Middle frontal gyrus (tissue), 1 donor: ENCODE measurements at regions not wholly inside any gene's neighbourhood (a gene's known extent, or its start where the extent isn't known, plus 50 kb on each side); places are given as distances from the start of the nearest gene placed in this dataset.

Source experiments
- DNase-seq: peaks from one replicate; pipeline ENCODE4 v3.0.0-alpha.2; 2015; ENCODE audit warnings: low spot score; ENCODE audit errors: extremely low spot score

DNA sequence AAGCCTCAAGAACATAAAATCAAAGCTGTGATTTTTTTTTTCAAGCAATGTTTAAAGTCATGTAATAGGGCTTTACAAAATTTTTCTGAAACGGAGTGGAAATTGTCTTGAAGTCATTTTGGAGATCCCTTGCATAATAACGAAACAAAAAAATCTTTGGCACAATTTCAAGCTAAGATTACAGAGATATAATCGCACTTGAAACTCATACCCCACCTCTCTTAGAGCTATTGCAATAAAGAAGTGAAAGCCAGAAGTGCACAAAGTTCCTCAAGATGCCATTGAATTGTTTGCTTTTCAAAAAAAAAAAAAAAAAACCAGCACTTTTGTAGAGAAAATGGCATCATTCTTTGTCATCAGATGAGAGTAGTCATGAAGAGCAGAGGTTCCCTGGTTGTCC, 152.3 kb downstream of the PAX3 start:
- DNase-seq, result no peak

DNA sequence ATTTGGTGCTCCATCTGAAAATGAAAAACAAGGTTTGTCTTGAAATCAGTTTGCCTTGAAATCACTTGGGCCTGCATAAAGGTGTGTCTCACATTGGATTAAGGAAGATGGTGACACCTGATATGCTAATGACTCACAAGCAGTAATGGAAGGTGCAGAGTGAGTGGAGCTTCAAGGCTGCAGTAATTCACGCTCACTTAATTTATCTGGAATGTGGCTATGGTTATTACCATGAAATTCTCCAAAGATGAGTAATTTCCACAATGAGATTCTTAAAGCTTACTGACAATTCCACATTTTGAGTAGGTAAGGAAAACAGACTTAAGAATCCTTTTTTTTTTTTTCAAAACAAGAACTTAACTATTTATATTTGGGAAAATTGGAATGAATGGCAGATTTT, 156.8 kb downstream of the PAX3 start:
- no peak for DNase-seq

DNA sequence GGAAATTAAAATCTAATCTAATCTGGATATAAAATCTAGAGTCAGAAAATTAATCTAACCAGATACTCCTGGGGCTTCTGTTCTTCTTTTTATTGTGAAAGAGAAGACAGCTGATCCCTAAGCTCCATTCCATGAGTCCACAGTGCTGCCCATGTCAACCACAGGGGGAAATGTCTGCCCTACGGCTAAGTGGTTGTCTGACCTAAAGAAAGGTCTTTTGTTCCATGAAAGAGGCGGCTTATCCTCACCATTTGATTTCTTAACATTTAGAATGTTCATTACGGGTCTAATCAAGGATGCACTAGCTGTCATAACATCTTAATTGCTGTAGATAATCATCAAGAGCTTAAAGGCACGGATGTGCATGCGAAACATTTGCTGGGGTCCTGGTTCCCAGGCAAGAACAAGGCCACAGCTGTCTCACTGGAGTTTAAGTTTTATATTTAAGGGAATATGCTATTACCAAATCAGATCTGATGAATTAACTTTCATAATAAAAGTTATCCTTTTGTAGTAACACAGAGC, 162.6 kb downstream of the PAX3 start:
- DNase-seq, result no peak

DNA sequence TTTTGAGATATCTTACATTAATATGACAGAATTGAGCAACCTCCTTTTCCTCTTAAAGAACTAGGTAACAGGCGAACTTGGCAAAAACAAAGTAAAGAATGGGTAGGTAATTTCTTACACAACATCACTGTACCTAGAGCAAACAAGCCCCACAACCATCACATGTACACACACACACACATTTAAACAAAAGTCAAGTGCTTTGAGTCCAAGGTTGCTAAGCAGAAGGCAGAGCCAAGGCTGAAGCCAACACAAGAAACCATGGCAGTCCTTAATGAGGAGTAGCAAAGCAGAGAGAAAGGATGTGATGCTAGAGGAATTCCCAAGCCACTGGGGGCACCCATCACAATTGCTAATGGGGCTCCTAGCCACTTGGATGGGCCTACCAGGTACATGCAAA, 164.1 kb downstream of the PAX3 start:
- no peak for DNase-seq

DNA sequence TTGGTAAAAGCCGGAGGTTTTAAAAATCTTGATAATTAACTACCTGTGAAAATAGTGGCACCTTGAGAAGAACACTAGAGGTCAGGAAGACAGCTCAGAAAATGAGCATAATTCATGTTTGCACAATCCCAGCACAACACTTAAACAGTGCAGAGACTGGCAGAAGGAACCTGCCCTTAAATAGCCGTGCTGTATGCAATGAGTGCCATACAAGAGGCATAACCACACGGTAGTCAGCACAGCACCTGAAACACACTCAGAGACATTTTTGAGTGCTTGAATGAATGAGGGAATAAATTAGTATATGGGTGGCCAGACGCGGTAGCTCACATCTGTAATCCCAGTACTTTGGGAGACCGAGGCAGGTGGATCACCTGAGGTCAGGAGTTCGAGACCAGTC, 164.9 kb downstream of the PAX3 start:
- no peak for DNase-seq

DNA sequence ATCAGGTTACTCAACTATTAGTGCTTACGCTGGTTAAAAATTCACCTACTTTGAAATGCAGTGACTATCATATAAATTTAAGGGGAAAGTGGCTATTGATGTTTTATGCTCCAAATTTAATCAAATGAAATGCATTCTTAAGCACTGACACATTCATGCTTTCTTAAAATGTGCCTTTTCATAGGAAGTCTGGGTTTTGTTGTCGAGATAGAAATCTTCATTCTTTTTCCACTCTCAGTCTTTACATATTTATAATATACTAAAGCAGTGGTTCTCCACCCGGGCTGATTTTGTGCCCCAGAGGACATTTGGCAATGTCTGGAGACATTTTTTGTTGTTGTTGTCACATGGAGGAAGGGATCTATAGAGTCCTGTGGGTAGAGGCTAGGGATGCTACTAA, 167.9 kb downstream of the PAX3 start:
- no peak for DNase-seq

DNA sequence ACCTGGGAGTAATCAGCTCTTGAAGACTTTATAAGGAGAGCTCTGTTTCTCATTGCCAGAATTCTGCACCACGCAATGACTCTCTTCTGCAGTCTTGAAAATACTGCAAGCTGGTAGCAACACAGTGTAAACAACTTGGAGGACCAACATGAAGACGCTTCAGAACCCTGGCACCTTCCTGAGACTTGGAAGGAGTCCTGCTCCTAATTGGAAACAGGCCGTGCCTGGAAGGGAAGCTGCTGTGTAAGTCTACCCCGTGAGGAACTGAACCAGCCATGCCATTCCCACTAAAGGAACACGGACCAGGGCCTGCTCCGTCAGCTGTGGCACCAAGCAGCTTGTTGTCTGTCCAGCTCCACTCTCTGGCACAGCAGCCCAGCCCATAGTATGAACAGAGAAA, 171.1 kb downstream of the PAX3 start:
- no peak for DNase-seq

DNA sequence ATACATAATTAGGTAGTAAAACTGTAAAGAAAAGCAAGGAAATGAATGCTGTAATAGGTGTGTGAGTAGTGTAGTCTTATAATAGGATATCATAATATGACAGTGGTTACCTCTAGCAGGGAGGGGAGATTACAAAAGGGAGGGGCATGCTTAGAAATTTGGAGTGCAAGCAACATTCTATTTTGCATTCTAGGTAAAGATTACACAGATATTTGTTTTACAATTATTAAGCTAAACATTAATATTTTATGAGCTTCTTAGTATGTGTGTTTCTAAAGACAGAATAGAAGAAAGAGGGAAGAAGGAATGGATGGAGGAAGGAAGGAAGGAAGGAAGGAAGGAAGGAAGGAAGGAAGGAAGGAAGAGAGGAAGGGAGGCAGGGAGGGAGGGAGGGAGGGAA, 177.9 kb downstream of the PAX3 start:
- DNase-seq, result no peak

DNA sequence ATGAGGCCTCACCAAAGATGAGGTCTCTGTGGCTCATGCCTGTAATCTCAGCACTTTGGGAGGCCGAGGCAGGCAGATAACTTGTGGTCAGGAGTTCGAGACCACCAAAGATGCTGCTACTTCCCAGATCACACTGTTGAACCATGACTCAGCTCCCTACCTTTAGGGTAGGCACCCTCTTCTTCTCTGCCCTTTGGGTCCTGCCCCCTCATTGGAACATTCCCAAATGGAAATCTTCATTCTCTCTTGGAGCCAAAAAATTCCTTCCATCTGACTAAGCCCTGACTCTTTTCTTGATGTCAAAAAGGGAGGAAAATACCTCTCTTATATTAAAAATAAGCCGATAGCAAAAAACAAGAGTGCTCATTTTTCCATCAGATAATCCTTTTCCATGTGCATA, 183.5 kb downstream of the PAX3 start:
- no peak for DNase-seq

DNA sequence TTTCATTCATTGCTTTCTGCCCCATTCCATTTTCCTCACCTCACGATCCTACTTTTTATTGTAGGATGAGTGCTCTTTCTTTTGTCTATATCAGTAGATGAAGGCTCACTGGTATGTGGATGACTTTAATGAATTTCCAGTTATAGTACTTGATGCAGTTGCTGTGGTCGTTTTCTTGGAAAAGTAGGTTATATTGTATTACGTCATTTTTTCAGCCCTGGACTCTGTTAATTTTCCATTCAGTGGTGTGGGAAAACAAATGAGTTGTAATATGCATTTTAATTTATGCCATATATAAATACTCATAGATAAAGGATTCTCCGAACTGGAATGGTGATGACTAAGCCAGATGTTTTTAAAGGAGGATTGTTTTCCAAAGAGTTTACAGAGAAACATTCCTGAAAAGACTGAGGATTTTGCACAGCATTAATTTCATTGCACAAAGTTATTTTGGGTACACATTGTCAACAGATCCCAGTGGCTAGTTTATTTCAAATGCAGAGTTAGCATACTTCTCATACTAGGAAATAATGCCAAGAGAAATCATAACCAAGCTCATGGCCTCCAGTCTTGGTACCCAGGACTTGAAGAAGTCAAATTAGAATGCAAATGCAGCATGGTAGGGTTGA, 189.7 kb downstream of the PAX3 start:
- no peak for DNase-seq

DNA sequence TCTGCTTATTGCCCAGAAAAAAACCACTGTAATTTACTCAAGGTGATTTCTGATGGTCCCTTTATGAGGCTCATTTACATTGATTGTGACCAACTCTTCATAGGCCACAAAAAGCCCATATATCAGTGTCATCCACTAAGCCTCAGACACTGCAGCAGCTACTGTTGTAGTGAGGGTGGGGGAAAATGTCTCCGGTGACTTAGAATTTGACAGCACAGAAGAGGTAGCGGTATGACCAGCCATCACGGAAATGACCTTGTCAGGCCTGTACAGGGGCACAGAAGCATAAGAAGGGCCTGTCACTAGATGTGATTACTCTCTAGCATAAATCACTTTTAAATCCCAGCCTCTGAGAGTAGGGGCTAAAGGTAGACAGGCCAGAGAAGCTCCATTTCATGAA, 190.3 kb downstream of the PAX3 start:
- DNase-seq, result no peak

DNA sequence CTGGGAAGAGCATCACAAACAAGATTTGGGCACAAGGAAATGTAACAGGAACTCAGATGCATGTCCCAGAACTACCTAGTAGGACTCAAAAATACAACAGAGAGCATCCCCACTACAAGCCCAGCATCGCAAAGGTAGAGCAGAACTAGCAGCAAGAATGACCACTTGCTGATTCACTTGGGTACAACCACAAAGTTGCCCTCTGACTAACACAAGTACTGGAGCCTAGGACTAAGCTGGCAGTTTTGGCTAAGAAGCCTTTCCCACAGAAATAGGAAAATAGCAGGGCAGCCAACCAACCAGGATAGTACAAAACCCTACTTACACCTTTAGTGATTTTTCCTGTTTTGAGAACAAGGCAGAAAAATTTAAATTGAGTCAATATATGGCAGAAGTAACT, 193.8 kb downstream of the PAX3 start:
- no peak for DNase-seq

DNA sequence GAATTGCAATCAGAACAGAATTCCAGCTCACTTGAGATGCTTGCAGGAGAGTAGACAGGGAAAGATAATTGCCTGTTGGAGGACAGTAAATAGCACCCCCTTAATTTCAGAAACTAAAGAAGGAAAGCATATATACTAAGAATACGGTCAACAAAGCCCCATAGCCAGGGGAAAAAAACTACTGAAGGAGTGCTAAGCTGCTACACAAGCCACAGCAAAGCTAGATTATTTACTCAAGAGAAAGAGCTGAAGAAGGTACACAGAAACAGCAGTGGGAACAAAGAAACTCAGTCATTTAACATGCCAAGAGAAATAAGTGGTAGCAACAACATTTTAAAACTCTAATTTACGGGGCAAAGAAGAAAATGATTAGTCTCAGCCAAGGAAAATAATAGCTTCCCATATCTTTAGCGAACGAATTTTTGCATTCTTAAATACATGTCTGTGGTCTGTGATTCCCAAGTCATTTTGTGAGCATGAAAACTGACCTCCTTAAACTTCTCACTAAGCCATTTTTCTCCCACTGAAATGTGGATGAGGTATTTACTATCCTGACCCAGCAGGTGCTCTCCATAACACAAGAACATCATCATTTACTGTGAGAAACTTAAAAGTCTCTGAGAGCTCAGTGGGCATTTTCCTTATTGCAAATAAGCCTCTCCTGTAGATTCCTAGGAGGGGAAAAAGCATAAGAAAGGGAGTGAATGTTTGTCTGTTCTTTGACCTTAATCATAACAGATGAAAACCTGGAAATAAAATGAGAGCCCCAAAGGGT, 196.0 kb downstream of the PAX3 start:
- DNase-seq, result no peak

DNA sequence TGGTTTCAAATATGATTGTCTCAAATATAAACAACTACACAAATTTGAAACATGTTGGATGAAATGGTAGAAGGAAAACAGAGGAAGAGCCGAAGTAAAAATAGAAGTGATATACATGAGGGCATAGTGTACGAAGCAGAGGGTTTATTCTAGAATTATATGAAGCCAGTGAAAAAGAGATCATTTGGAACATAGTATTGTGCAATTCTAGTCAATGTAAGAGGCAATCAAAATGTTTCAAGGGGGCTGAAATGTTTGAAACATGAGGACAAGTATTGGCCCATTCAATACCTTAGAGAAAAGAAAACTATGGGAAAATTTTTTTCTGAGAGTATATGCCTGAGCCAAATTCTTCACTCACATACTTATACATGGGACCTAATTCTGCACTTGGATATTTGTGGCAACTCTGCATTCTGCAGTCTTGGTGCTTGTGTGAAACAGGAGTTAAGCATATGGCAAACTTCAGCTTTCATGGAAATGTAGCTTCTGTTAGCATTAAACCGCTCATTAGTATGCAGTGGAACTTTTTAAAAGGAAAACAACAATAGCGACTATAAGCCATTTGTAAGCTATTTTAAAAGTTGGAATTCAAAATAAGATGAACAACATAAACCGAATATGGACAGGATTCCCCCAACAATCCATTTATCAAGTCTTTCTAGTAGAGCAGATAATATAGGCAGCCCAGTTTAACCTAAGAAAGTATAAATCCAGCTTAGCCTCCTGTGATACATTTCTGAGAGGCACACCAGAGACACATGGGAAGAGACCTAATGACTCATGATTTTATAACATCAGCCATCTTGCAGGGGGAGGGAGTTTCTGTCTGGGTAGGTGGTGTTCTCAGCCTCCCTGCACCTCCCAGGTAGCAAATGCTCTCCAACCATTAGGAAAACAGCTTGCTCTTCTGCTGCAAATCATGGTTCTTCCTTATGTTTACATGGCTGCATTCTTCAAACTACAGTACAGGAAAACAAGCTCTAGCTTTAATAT, 197.8 kb downstream of the PAX3 start:
- DNase-seq, result no peak

DNA sequence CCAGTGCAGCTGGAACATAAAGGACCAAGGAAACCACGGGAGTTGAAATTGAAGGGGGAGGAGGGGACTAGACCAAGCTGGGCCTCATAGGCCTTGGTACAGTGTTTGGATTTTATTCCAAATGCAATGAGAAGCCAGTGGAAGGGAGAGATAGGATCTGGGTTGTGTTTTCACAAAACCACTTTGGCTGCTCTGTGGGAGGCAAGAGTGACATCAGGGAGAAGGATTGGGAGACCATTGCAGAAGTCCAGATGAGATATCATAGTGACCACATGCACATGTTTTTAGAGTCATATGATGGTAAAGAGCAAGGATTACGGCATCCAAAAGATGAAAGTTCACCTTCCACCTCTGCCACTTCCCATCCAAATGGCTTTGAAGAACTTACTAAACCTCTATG, 210.2 kb downstream of the PAX3 start:
- DNase-seq, result no peak

DNA sequence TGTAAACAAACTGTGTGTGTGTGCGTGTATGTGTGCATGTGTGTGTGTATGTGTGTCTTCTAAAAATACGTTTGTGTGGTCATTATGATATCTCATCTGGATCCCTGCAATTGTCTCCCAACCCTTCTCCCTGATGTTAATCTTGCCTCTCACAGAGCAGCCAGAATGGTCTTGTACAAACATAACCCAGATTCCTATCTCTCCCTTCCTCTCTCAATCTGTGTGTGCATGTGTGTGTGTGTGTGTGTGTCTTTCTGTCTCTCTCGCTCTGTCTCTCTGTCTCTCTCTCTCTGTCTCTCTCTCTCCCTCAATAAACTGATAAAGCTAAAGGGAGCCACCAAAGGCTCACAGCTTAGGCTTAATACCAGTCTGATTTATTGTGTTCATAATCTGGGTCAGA, 210.8 kb downstream of the PAX3 start:
- no peak for DNase-seq

DNA sequence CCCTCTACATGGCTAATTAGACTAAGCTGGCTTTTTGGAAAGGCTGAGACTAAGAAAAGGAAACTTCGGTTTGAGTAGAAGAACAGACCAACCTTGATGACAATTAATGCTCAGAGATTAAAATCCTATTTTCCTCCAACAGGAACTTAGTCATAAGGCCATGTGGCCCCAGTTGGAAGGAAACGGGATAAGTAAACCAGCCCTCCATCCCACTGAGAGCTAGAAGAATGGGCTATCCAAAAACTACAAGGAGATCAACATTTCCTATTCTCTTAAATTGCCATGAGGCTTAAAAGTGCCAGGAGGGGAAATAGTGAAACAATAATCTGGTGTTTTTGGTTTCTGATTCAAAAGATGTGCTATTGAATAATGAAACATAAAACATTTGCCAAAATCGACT, 216.6 kb downstream of the PAX3 start:
- no peak for DNase-seq

DNA sequence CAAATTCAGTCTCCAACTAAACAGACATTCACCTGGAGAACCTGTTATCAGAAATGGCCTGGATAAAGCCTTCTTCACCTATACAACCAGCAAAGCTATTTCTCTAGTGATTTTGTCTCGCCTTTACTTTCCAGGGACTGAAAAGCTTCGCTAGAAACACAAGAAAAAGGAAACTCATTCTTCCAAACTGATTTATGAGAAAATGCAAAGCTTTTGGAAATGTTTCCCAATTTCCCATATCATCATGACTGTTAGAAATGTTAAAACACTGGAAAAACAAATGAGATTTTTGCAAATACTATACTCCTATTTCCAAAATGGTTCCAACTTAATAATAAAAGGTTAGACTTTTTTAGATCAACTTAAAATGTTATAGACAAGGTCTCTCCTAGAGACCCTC, 218.7 kb downstream of the PAX3 start:
- DNase-seq, result no peak

DNA sequence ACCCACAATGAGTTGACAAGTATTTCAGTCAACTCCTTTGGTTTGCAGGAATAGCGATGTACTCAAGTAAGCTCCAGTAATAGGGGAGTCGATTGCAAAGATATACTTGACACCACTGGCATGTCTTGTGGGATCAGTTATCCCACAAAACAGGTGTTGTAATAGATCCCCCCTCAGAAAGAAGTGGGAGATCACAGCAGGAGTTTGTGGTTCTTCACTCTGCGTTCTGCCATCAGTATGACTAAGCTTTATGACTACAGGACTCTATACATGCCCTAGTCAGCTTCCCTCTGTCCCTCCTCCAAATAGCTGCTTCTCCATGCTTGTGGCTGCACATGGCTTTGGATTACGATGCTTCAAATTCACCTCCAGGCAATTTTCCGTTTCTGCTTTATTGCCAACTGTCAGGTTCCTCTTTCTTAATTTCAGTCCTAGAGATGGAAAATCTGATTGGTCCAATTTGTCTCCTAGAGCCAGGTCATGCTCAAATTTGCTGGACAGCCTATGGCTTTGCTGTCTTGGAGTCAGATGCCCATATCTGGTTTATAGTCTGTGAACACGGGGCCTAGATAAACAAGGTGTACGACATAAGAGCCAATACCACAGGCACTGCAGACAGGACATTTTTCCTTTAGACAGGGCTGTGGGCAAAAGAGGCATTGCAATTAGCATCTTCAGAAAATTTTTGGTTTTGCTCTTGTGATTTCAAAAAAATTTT, 221.7 kb downstream of the PAX3 start:
- DNase-seq, result no peak

DNA sequence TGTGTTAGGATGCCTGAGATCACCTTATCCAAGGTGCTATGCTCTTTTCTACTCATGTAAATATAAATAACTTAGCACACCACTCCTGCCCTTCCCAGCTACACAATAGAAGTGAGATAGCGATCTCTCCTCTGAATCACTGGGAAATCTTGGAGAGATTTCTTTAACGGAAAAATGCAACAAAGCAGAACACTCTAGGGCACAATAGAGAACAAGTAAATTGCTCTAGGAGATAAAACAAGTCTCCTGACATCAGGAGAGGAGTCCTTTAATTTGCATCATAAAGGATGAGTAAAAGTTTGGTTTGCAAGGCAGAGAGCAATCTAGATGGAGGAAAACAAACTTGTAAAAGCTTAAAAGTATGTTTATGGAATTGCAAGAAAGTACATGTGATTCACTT, 224.1 kb downstream of the PAX3 start:
- no peak for DNase-seq

DNA sequence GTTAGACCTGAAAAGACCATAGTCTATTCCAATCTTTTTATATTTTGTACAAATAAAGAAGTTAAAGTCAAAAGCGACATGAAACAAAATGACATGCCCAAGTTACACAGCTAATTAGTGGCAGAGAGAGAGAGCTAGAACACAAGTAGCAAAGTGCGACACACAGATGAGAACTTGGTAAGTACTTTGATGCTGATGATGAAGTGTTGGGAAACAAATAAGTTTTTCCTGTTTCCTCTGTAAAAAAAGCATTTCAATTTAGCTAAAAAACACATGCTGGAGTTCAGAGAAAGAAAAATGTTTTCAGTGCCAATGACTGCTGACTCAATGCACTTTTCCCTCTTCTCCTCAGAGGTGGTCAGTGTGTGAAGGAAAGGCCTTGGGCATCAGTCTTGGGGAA, 226.9 kb downstream of the PAX3 start:
- no peak for DNase-seq
